WTC11 (cell line): ENCODE measurements at regions not wholly inside any gene's neighbourhood (a gene's known extent, or its start where the extent isn't known, plus 50 kb on each side); places are given as distances from the start of the nearest gene placed in this dataset.

ENCODE experiments used
- CTCF ChIP-seq: fragments of 200-600 bp; IDR thresholded peaks from 2 replicates; pipeline ENCODE4 v1.8.0; 2022; ENCODE audit warnings: antibody characterized with exemption
- NR1H2 ChIP-seq: sonication (generic); formaldehyde crosslinking; IDR thresholded peaks from 2 replicates; pipeline ENCODE4 v1.9.0; 2021; ENCODE audit warnings: mild to moderate bottlenecking, moderate library complexity, missing genetic modification reagents
- RELA ChIP-seq: sonication (generic); formaldehyde crosslinking; IDR thresholded peaks from 2 replicates; pipeline ENCODE4 v1.8.1; 2022; ENCODE audit warnings: missing genetic modification reagents, mild to moderate bottlenecking, borderline replicate concordance

GRCh38 chr6:166814390-166814789, 142.0 kb downstream of the RNASET2 start:
- TF ChIP-seq RELA (CRISPR knock-in tag) = no peak
- TF ChIP-seq CTCF = no peak
- TF ChIP-seq NR1H2 = no peak
